ENCODE measurements at regions not wholly inside any gene's neighbourhood (a gene's known extent, or its start where the extent isn't known, plus 50 kb on each side); places are given as distances from the start of the nearest gene placed in this dataset.

DNA sequence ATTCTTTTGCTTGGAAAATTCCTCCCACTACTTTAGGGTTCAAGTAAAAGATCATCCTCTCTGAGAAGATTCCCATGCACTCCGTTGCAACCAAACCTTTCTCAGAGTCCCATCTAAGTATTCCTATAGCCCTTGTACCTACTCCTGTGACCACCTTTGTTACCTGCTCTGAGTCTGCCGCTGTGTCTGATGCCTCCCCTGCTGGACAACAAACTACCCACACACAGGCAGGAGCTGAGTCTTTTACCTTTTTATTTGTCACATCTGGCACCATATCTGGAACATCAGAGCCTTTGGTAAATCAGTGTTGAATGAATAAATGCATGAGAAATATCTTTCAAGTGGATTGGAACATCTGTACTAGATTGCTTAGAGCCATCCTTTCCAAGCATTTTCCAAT, 82.1 kb upstream of the FLRT2 start:
- peaks cover 17% of the 10 kb centered on the region for H3K4me1 Mint-ChIP-seq (ENCODE audit: unreplicated experiment)
- H3K27me3 Mint-ChIP-seq (ENCODE audit: unreplicated experiment) = no peaks in the 10 kb centered on the region
- no peaks in the 10 kb centered on the region for H3K36me3 Mint-ChIP-seq (ENCODE audit: unreplicated experiment)
- H3K4me3 Mint-ChIP-seq (ENCODE audit: unreplicated experiment) = no peak overlapping the region
- H3K9me3 Mint-ChIP-seq (ENCODE audit: unreplicated experiment) = no peaks in the 10 kb centered on the region
- H3K27ac Mint-ChIP-seq (ENCODE audit: unreplicated experiment) = no peak overlapping the region
- TF ChIP-seq, protein P1, sequence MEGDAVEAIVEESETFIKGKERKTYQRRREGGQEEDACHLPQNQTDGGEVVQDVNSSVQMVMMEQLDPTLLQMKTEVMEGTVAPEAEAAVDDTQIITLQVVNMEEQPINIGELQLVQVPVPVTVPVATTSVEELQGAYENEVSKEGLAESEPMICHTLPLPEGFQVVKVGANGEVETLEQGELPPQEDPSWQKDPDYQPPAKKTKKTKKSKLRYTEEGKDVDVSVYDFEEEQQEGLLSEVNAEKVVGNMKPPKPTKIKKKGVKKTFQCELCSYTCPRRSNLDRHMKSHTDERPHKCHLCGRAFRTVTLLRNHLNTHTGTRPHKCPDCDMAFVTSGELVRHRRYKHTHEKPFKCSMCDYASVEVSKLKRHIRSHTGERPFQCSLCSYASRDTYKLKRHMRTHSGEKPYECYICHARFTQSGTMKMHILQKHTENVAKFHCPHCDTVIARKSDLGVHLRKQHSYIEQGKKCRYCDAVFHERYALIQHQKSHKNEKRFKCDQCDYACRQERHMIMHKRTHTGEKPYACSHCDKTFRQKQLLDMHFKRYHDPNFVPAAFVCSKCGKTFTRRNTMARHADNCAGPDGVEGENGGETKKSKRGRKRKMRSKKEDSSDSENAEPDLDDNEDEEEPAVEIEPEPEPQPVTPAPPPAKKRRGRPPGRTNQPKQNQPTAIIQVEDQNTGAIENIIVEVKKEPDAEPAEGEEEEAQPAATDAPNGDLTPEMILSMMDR (IDR thresholded peaks at IDR 0.05) = no peak
- DNase-seq (ENCODE audit: extremely low spot score, unreplicated experiment) = no peak

DNA sequence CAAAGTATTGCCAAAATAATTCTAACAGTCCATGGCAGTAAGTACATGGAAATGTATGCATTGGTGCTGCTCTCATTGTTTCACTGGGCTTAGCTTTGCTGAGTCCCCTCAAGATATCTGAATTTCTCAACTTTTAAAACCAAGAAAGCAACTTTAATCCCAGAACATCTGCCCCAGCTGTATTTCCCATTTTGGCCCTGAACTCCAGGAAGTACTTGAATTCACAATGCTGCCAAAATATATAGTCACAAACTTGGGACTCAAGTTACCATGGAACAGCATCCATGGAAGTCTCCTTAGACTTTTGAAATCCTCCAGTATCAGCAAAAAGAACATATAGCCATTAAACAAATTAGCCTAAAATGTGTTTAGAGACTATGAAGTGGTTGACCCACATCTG, 78.5 kb upstream of the FLRT2 start:
- Mint-ChIP-seq H3K4me3 (ENCODE audit: unreplicated experiment) (no peak overlapping the region), H3K27ac (ENCODE audit: unreplicated experiment) (no peak overlapping the region), H3K36me3 (ENCODE audit: unreplicated experiment) (no peaks in the 10 kb centered on the region), H3K27me3 (ENCODE audit: unreplicated experiment) (no peaks in the 10 kb centered on the region), H3K9me3 (ENCODE audit: unreplicated experiment) (no peaks in the 10 kb centered on the region), H3K4me1 (ENCODE audit: unreplicated experiment) (peaks cover 10% of the 10 kb centered on the region)
- no peak for DNase-seq (ENCODE audit: extremely low spot score, unreplicated experiment)
- TF ChIP-seq, protein P1 (IDR thresholded peaks at IDR 0.05) = no peak

GRCh38 chr14:85453401-85454225, 76.3 kb upstream of the FLRT2 start:
- Mint-ChIP-seq H3K9me3 (ENCODE audit: unreplicated experiment) (no peaks in the 10 kb centered on the region), H3K4me3 (ENCODE audit: unreplicated experiment) (no peak overlapping the region), H3K4me1 (ENCODE audit: unreplicated experiment) (peaks cover 10% of the 10 kb centered on the region), H3K27me3 (ENCODE audit: unreplicated experiment) (no peaks in the 10 kb centered on the region), H3K27ac (ENCODE audit: unreplicated experiment) (no peak overlapping the region), H3K36me3 (ENCODE audit: unreplicated experiment) (no peaks in the 10 kb centered on the region)
- DNase-seq (ENCODE audit: extremely low spot score, unreplicated experiment) = no peak
- TF ChIP-seq, protein P1 (IDR thresholded peaks at IDR 0.05) = no peak

GRCh38 chr14:85454226-85454813, 75.6 kb upstream of the FLRT2 start:
- DNase-seq (ENCODE audit: extremely low spot score, unreplicated experiment) = no peak
- TF ChIP-seq, protein P1 (IDR thresholded peaks at IDR 0.05) = no peak
- H3K36me3 Mint-ChIP-seq (ENCODE audit: unreplicated experiment) = no peaks in the 10 kb centered on the region

GRCh38 chr14:85459361-85460000, 70.5 kb upstream of the FLRT2 start:
- H3K27ac Mint-ChIP-seq (ENCODE audit: unreplicated experiment) = no peak overlapping the region
- H3K4me1 Mint-ChIP-seq (ENCODE audit: unreplicated experiment) = no peaks in the 10 kb centered on the region
- TF ChIP-seq, protein P1 (IDR thresholded peaks at IDR 0.05) = no peak
- H3K27me3 Mint-ChIP-seq (ENCODE audit: unreplicated experiment) = no peaks in the 10 kb centered on the region
- no peak overlapping the region for H3K4me3 Mint-ChIP-seq (ENCODE audit: unreplicated experiment)
- H3K9me3 Mint-ChIP-seq (ENCODE audit: unreplicated experiment) = no peaks in the 10 kb centered on the region
- no peaks in the 10 kb centered on the region for H3K36me3 Mint-ChIP-seq (ENCODE audit: unreplicated experiment)
- no peak for DNase-seq (ENCODE audit: extremely low spot score, unreplicated experiment)

More at GRCh38 chr14:85454226-85454813, 75.6 kb upstream of the FLRT2 start:
- Mint-ChIP-seq H3K4me3 (ENCODE audit: unreplicated experiment) (no peak overlapping the region), H3K27ac (ENCODE audit: unreplicated experiment) (no peak overlapping the region), H3K4me1 (ENCODE audit: unreplicated experiment) (peaks cover 10% of the 10 kb centered on the region), H3K27me3 (ENCODE audit: unreplicated experiment) (no peaks in the 10 kb centered on the region), H3K9me3 (ENCODE audit: unreplicated experiment) (no peaks in the 10 kb centered on the region)

Measured in osteocyte (in vitro differentiated cells).